GM21381 (cell line): ENCODE measurements at regions not wholly inside any gene's neighbourhood (a gene's known extent, or its start where the extent isn't known, plus 50 kb on each side); places are given as distances from the start of the nearest gene placed in this dataset.

Experiments used
- ATAC-seq: cut with Tn5 transposase; IDR thresholded peaks from one replicate; pipeline ENCODE4 v1.9.1; 2021; ENCODE audit warnings: mild to moderate bottlenecking, moderate library complexity; ENCODE audit not compliant: unreplicated experiment

GRCh38 chr16:8292271-8292670 lies 298.0 kb downstream of the TMEM114 start:
- no peak for ATAC-seq

GRCh38 chr16:8286348-8286747 lies 304.0 kb downstream of the TMEM114 start:
- no peak for ATAC-seq

DNA sequence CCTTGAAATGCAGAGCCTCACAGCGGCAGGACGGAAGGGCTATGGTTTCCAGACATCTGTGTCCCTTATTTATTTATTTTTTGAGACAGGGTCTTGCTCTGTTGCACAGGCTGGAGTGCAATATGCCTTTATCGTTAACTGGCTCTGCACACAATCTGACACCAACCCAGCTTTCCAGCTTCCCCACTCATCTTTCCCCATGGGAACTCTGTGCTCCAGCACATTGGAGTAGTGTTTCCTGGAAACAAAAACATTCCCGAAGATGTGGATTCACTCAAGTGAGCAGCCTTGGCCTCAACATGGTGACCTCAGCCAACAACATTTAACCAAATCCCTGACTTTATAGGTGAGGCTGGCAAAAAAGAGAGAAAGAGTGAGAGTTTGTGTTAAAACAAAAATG lies 307.1 kb downstream of the TMEM114 start:
- ATAC-seq = no peak

- no peak for ATAC-seq
Observed at GRCh38 chr16:8278031-8278580, 312.2 kb downstream of the TMEM114 start.

- no peak for ATAC-seq
Observed at GRCh38 chr16:8271344-8271743, 319.0 kb downstream of the TMEM114 start.

DNA sequence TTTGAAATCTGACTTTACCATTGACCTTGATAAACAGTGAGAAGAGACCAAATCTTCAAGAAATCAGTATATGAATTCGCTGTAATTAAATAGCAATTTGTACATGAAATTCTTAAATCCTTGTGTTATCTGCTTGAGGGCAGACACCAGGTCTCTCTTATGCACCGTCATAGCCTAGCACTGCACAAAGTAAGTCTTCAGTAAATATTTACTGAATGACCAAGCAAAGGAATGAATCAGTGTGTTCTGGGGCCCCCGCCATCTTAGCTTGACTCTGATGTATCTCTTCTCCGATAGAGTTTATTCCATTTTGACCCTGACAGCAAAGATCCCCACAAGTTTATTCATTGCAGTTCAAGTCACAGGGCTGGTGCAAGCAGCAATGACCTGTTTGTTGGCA lies 328.0 kb downstream of the TMEM114 start:
- no peak for ATAC-seq

- no peak for ATAC-seq
Observed at GRCh38 chr16:8260140-8260539, 330.2 kb downstream of the TMEM114 start.

GRCh38 chr16:8258523-8258922 lies 331.8 kb downstream of the TMEM114 start:
- no peak for ATAC-seq

GRCh38 chr16:8257561-8257960 lies 332.8 kb downstream of the TMEM114 start:
- ATAC-seq = no peak

DNA sequence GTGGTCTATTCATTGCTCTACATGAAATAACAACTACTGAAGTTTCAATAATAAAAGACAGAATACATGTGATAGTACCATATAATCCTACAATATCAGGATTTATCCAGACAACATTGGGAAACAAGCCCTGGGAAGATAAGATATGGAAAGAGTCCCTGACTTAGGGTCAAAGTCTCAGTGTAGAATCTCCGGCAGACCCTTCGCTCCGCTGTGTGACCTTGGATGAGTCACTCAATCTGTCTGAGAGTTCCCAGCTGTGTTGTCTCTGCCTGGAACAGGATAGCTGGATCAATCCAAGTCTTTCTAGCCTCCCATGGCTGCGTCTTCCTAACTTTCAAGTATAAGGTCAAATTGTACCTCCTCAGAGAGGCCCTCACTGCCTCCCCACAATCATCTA lies 335.9 kb downstream of the TMEM114 start:
- no peak for ATAC-seq

DNA sequence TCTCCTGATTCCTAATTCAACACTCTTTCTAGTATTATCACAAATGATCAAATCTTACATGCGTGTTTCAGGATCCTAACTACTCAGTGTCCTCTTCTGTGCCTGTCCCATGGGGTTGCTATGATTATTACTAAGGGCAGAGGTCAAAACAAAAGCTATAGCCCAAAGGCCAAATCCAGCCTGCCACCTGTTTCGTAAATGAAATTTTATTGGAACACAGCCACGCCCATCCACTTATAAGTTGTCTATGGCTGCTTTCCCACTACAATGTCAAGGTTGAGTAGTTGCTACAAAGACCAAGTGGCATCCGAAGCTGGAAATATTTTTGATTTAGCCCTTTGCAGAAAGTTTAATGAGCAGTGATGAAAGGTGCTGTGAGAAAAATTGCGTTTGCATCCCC lies 336.6 kb downstream of the TMEM114 start:
- no peak for ATAC-seq

DNA sequence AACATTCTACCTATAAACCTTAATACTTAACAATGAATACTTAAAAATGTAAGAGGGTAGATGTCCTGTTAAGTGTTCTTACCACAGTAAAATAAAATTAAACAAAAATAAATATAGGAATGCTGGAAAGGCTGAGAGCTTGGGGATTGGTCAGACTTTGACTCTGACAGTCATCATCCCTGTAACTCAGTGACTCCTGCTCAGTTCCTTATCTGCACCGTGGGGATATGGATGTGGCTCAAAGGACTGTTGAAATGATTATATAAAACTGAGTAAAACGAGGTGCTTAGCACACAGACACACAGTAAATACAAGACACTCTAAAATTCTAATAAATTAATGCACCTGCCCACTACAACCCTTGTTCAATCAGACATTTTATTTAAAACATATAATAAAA lies 338.6 kb downstream of the TMEM114 start:
- no peak for ATAC-seq

GRCh38 chr16:8251298-8251697 lies 339.0 kb downstream of the TMEM114 start:
- no peak for ATAC-seq

- ATAC-seq = no peak
Observed at GRCh38 chr16:8247993-8248392, 342.3 kb downstream of the TMEM114 start.

- no peak for ATAC-seq
Observed at GRCh38 chr16:8243981-8244380, 346.3 kb downstream of the TMEM114 start.

- no peak for ATAC-seq
Observed at GRCh38 chr16:8241408-8241807, 348.9 kb downstream of the TMEM114 start.

DNA sequence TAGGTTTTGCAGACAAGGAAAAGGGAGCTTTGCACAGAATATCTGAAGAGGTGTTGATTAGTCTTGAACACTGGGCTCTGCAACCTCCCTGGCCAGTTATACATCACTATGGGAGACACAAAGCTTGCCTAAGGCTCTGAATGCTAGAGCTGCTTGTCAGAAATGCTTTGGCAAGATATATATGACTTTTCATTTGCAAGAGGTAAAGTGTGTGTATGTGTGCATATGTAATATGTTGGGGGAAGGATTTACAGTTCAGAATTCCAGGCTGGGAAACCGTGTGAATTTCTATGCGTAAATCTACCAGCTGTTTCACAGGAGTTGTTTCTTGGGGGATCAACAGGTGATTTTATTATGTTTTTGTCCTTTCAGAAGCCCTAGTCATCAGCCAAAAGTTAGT lies 350.9 kb downstream of the TMEM114 start:
- no peak for ATAC-seq

DNA sequence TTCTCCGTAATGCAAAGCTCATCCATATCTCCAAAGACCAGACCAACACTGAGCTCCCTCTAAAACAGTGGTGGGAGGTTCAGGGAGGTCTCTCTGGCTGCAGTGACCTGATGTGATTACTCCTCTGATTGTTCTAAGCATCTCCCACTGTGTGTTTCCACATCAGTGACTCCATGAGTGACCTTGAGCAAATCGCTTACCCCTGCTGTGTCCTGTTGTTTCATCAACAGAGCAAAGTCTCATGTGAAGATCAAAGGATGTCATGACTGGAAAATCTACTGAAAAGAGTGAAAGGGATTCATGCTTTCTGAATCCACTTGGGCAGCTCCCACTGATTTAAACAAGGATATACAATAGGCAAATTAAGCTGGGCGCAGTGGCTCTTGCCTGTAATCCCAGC lies 352.9 kb downstream of the TMEM114 start:
- ATAC-seq = no peak

- ATAC-seq = no peak
Observed at GRCh38 chr16:8236816-8237215, 353.5 kb downstream of the TMEM114 start.

- no peak for ATAC-seq
Observed at GRCh38 chr16:8230497-8230896, 359.8 kb downstream of the TMEM114 start.

GRCh38 chr16:8229011-8229520 lies 361.2 kb downstream of the TMEM114 start:
- no peak for ATAC-seq

- ATAC-seq = no peak
Observed at GRCh38 chr16:8217201-8217600, 373.1 kb downstream of the TMEM114 start.

DNA sequence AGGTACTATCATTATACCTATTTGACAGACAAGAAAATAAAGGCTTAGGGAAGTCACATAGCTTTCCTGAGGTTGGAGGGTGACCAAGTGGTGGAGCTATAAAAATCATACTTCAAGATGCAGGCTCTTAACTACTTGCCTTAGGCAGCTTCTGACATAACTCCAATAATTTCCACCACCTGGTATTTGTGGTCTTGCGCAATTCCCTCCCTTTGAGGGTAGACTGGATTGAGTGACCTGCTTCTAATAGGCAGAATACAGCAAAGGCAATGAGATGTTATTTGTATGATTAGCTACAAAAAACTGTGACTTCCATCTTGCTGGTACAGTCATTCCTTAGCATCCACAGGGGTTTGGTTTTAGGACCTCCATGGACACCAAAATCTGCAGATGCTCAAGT lies 385.5 kb downstream of the TMEM114 start:
- no peak for ATAC-seq
